ENCODE measurements at regions not wholly inside any gene's neighbourhood (a gene's known extent, or its start where the extent isn't known, plus 50 kb on each side); places are given as distances from the start of the nearest gene placed in this dataset.

GRCh38 chr2:185526161-185526560, 212.4 kb upstream of the FSIP2 start:
- peaks cover 5% of the 10 kb centered on the region; the same call in 1 of the 2 replicates for H3K36me3 Mint-ChIP-seq (ENCODE audit: low read depth)
- H3K27me3 Mint-ChIP-seq (ENCODE audit: insufficient read depth) = no peaks in the 10 kb centered on the region

GRCh38 chr2:185531721-185532120, 206.9 kb upstream of the FSIP2 start:
- no peak overlapping the region for H3K27ac Mint-ChIP-seq
- peaks cover 28% of the 10 kb centered on the region for H3K9me3 Mint-ChIP-seq
- H3K36me3 Mint-ChIP-seq (ENCODE audit: low read depth) = no peaks in the 10 kb centered on the region; the same call in 1 of the 2 replicates
- TF ChIP-seq CTCF (IDR thresholded peaks at IDR 0.05) = no peak
- H3K4me1 Mint-ChIP-seq (ENCODE audit: low read depth) = no peaks in the 10 kb centered on the region
- H3K4me3 Mint-ChIP-seq = no peak overlapping the region
- DNase-seq = no peak
- no peaks in the 10 kb centered on the region for H3K27me3 Mint-ChIP-seq (ENCODE audit: insufficient read depth)

More at GRCh38 chr2:185526161-185526560, 212.4 kb upstream of the FSIP2 start:
- no peak for TF ChIP-seq CTCF (IDR thresholded peaks at IDR 0.05)
- Mint-ChIP-seq H3K4me1 (ENCODE audit: low read depth) (no peaks in the 10 kb centered on the region), H3K27ac (no peak overlapping the region), H3K9me3 (peaks cover 40% of the 10 kb centered on the region), H3K4me3 (no peak overlapping the region)
- DNase-seq = no peak

- Mint-ChIP-seq H3K27ac (no peak overlapping the region), H3K27me3 (ENCODE audit: insufficient read depth) (no peaks in the 10 kb centered on the region), H3K4me1 (ENCODE audit: low read depth) (no peaks in the 10 kb centered on the region), H3K36me3 (ENCODE audit: low read depth) (no peaks in the 10 kb centered on the region; the same call in 1 of the 2 replicates), H3K4me3 (no peak overlapping the region), H3K9me3 (peaks cover 12% of the 10 kb centered on the region)
- DNase-seq = no peak
- TF ChIP-seq CTCF (IDR thresholded peaks at IDR 0.05) = no peak
Observed at GRCh38 chr2:185537689-185538088, 200.9 kb upstream of the FSIP2 start.

GRCh38 chr2:185567196-185567595, 171.4 kb upstream of the FSIP2 start:
- H3K27ac Mint-ChIP-seq = no peak overlapping the region
- no peaks in the 10 kb centered on the region for H3K4me1 Mint-ChIP-seq (ENCODE audit: low read depth)
- no peaks in the 10 kb centered on the region; the same call in 1 of the 2 replicates for H3K27me3 Mint-ChIP-seq (ENCODE audit: insufficient read depth)
- H3K4me3 Mint-ChIP-seq = no peak overlapping the region
- no peaks in the 10 kb centered on the region for H3K36me3 Mint-ChIP-seq (ENCODE audit: low read depth)
- DNase-seq = no peak
- TF ChIP-seq CTCF (IDR thresholded peaks at IDR 0.05) = no peak
- H3K9me3 Mint-ChIP-seq = peaks cover 35% of the 10 kb centered on the region

GRCh38 chr2:185567940-185568339, 170.7 kb upstream of the FSIP2 start:
- Mint-ChIP-seq H3K27me3 (ENCODE audit: insufficient read depth) (no peaks in the 10 kb centered on the region; the same call in 1 of the 2 replicates), H3K4me1 (ENCODE audit: low read depth) (no peaks in the 10 kb centered on the region), H3K36me3 (ENCODE audit: low read depth) (no peaks in the 10 kb centered on the region), H3K9me3 (peaks cover 29% of the 10 kb centered on the region), H3K4me3 (no peak overlapping the region), H3K27ac (no peak overlapping the region)
- TF ChIP-seq CTCF (IDR thresholded peaks at IDR 0.05) = no peak
- DNase-seq = no peak

GRCh38 chr2:185578322-185578721, 160.3 kb upstream of the FSIP2 start:
- DNase-seq = no peak

More at GRCh38 chr2:185578322-185578721, 160.3 kb upstream of the FSIP2 start:
- no peaks in the 10 kb centered on the region for H3K36me3 Mint-ChIP-seq (ENCODE audit: low read depth)
- peaks cover 24% of the 10 kb centered on the region for H3K9me3 Mint-ChIP-seq
- no peaks in the 10 kb centered on the region for H3K4me1 Mint-ChIP-seq (ENCODE audit: low read depth)
- H3K27ac Mint-ChIP-seq = no peak overlapping the region
- no peak for TF ChIP-seq CTCF (IDR thresholded peaks at IDR 0.05)
- no peak overlapping the region for H3K4me3 Mint-ChIP-seq
- H3K27me3 Mint-ChIP-seq (ENCODE audit: insufficient read depth) = no peaks in the 10 kb centered on the region

All from HFFc6 (cell line).